Naive thymus-derived CD8-positive, alpha-beta T cell (primary cell): ENCODE measurements at regions not wholly inside any gene's neighbourhood (a gene's known extent, or its start where the extent isn't known, plus 50 kb on each side); places are given as distances from the start of the nearest gene placed in this dataset.
"Not testable (repeated sequence)": the region's sequence is repeated elsewhere in the genome, so short reads cannot be mapped to it uniquely, and the experiment has no call there.

Experiments
- ATAC-seq, 2 donors: fragments of 150-1000 bp; cut with Tn5 transposase in 1 of 2; sonication (Bioruptor Pico), chemical (Tn5 transposase) in 1 of 2; 1 replicate in 1 of 2; 2 replicates in 1 of 2; pipeline ENCODE4 v1.10.0; 2021; ENCODE audit warnings: mild to moderate bottlenecking in 2 of 2, moderate library complexity in 2 of 2
- POLR2A ChIA-PET: fragments of 350-600 bp; sonication (Branson Sonifier 250); formaldehyde crosslinking; loops from one replicate; lab custom pipeline; 2021; ENCODE audit warnings: antibody characterized with exemption; lab: Charles Lee
- DNase-seq, 10 donors: peaks; one replicate each; pipeline versions ENCODE4 v3.0.0 to v3.0.0-alpha.2; 2020 to 2022
- H3K27ac Mint-ChIP-seq, 10 donors: one replicate each; pipeline ENCODE4 v1.8.0; 2020 to 2022; ENCODE audit warnings: mild to moderate bottlenecking in 10 of 10, mixed read lengths in 10 of 10, moderate library complexity in 4 of 10, inconsistent platforms in 1 of 10
- H3K27me3 Mint-ChIP-seq, 5 donors: one replicate each; pipeline ENCODE4 v1.8.0; 2021 to 2022; ENCODE audit warnings: mixed read lengths in 5 of 5
- H3K36me3 Mint-ChIP-seq, 3 donors: one replicate each; pipeline ENCODE4 v1.8.0; 2020 to 2022; ENCODE audit warnings: mixed read lengths in 3 of 3, mild to moderate bottlenecking in 2 of 3, inconsistent platforms in 1 of 3
- H3K4me1 Mint-ChIP-seq, 4 donors: one replicate each; pipeline ENCODE4 v1.8.0; 2021 to 2022; ENCODE audit warnings: mixed read lengths in 4 of 4
- H3K4me3 Mint-ChIP-seq, 10 donors: one replicate each; pipeline ENCODE4 v1.8.0; 2020 to 2022; ENCODE audit warnings: mild to moderate bottlenecking in 10 of 10, mixed read lengths in 10 of 10, moderate library complexity in 6 of 10, inconsistent platforms in 1 of 10
- H3K9me3 Mint-ChIP-seq, 9 donors: one replicate each; pipeline ENCODE4 v1.8.0; 2020 to 2022; ENCODE audit warnings: mixed read lengths in 9 of 9, mild to moderate bottlenecking in 3 of 9, inconsistent platforms in 1 of 9, moderate library complexity in 1 of 9

- POLR2A ChIA-PET, result no interaction called here
- H3K27ac Mint-ChIP-seq, result no peak overlapping the region
- DNase-seq (no peak), ATAC-seq (no peak)
- no peaks in the 10 kb centered on the region for H3K36me3 Mint-ChIP-seq
- peaks cover 0 to 4% (median 2%) of the 10 kb centered on the region in 4 donors for H3K4me1 Mint-ChIP-seq
- no peaks in the 10 kb centered on the region for H3K27me3 Mint-ChIP-seq
- no peak overlapping the region for H3K4me3 Mint-ChIP-seq
- H3K9me3 Mint-ChIP-seq, result peaks cover 0 to 5% (median 0%) of the 10 kb centered on the region in 9 donors
Measured at GRCh38 chr5:36417221-36417620, 115.5 kb upstream of the RANBP3L start.

DNA sequence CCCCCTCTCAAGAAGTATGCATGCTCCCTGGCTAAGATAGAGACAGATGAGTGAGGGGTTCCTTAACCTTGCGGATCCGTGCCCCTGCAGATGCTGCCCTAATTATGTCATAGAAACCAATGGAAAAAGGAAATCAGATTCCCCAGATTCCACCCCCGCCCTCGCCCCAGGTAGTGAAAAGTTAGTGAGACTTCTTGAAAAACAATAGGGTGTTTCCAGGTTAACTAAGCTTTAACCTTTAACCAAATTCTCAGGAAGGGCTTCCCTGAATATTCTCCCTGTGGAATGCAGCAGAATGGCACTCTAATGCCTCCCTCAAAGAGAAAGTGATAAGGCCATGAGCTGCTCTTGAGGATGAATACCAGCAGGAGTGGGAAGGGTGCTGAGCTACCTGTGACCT lies 116.0 kb upstream of the RANBP3L start:
- DNase-seq, result no peak
- no peaks in the 10 kb centered on the region for H3K27me3 Mint-ChIP-seq
- peaks cover 0 to 5% (median 0%) of the 10 kb centered on the region in 9 donors for H3K9me3 Mint-ChIP-seq
- POLR2A ChIA-PET, result no interaction called here
- H3K36me3 Mint-ChIP-seq, result no peaks in the 10 kb centered on the region
- H3K27ac Mint-ChIP-seq, result no peak overlapping the region
- no peak for ATAC-seq
- H3K4me1 Mint-ChIP-seq, result peaks cover 0 to 4% (median 2%) of the 10 kb centered on the region in 4 donors
- no peak overlapping the region for H3K4me3 Mint-ChIP-seq

DNA sequence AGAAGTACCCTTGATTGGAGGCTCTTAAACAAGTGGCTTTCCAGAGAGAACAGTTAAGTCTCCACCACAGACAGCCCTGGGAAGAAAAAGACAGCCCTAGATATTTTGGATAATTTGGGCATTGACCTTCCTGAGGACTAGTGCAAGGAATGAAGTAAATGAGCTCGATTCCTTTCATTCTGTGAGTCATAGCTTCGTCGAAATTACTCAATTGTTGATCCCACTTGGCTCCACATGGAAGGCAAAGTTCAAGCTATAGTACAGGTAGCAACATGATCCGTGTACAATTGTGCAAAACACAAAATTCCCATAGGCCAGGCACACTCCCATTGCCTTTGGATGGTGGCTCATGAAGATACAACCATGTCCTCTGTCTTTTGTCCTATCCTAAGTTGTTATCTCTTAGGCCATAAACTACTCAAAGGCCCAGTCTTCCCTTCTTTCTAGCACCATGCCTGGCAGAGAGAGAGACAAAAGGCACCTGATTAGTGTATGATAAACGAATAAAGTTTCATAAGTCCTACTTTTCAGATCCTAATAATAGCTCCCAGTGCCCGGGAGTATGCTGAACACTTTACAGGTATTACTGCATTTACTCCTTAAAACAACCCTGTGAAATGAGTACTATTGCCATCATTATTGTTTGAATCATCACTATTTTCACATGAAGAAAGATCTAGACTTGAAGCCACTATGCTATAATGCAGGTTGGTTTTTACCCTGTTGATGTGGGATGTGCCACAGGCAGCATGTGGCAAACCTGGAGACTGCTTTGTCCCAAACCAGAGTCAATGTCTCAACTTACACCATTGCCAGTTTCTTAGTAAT lies 116.7 kb upstream of the RANBP3L start:
- Mint-ChIP-seq H3K27me3 (no peaks in the 10 kb centered on the region), H3K36me3 (no peaks in the 10 kb centered on the region), H3K9me3 (peaks cover 0 to 5% (median 0%) of the 10 kb centered on the region in 9 donors), H3K4me1 (peaks cover 0 to 4% (median 2%) of the 10 kb centered on the region in 4 donors), H3K27ac (no peak overlapping the region), H3K4me3 (no peak overlapping the region)
- ATAC-seq (no peak), DNase-seq (no peak)
- POLR2A ChIA-PET, result no interaction called here

GRCh38 chr5:36421256-36421655 lies 119.6 kb upstream of the RANBP3L start:
- Mint-ChIP-seq H3K9me3 (no peaks in the 10 kb centered on the region), H3K36me3 (no peaks in the 10 kb centered on the region), H3K27ac (peak overlapping the region in 1 of 10 donors; percentile 10), H3K4me3 (no peak overlapping the region), H3K27me3 (no peaks in the 10 kb centered on the region), H3K4me1 (peaks cover 0 to 4% (median 2%) of the 10 kb centered on the region in 4 donors)
- POLR2A ChIA-PET, result no interaction called here
- DNase-seq (no peak), ATAC-seq (no peak)

- peaks cover 0 to 4% (median 2%) of the 10 kb centered on the region in 4 donors for H3K4me1 Mint-ChIP-seq
- no peaks in the 10 kb centered on the region for H3K9me3 Mint-ChIP-seq
- no peaks in the 10 kb centered on the region for H3K36me3 Mint-ChIP-seq
- no peak overlapping the region for H3K4me3 Mint-ChIP-seq
- H3K27me3 Mint-ChIP-seq, result no peaks in the 10 kb centered on the region
- DNase-seq, result no peak
- H3K27ac Mint-ChIP-seq, result no peak overlapping the region
- POLR2A ChIA-PET, result no interaction called here
- ATAC-seq, result no peak
Measured at GRCh38 chr5:36422952-36423351, 121.2 kb upstream of the RANBP3L start.

DNA sequence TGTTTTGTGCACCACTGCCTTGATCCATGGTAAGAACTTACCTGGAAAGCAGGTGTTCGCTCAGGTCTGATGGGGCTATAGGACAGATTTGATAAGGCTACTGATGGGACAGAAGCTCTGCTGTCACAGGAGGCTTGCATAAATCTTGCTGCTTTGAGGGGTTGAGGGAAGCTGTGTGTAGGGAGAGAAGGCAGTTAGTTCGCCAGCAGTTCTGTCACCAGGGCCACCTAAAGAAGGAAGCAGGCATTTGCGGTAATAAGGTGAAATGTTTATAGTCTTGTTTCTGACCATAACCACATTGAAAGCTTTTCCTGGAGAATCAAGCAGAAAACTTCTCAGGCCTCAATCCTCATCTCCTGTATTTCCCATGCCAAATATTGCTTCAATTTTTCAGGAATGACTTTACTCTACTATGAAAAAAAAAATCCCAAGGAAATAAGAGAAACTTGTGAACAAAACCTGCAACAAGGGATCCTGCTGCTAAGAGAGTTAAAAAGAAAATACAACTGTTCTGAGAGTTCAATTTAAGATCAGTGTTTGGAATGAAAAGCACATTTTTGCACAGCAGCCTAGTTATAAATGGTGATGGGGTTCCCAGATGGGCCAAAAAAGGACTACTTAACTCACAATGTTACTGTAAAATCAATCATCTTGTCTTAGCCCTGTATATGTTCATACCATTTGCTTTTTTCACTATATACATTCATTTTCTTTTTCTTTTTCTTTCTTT lies 122.0 kb upstream of the RANBP3L start:
- H3K36me3 Mint-ChIP-seq, result no peaks in the 10 kb centered on the region
- H3K27ac Mint-ChIP-seq, result no peak overlapping the region
- H3K27me3 Mint-ChIP-seq, result peaks cover 0 to 2% (median 0%) of the 10 kb centered on the region in 5 donors
- POLR2A ChIA-PET, result no interaction called here
- ATAC-seq, result no peak
- DNase-seq, result no peak
- H3K9me3 Mint-ChIP-seq, result peaks cover 0 to 2% (median 0%) of the 10 kb centered on the region in 9 donors
- H3K4me3 Mint-ChIP-seq, result no peak overlapping the region
- peaks cover 0 to 4% (median 2%) of the 10 kb centered on the region in 4 donors for H3K4me1 Mint-ChIP-seq

- POLR2A ChIA-PET, H3K4me3 Mint-ChIP-seq, H3K36me3 Mint-ChIP-seq, H3K4me1 Mint-ChIP-seq, H3K9me3 Mint-ChIP-seq, H3K27ac Mint-ChIP-seq, DNase-seq, ATAC-seq: not testable (repeated sequence)
- peaks cover 6 to 26% (median 11%) of the 10 kb centered on the region in 5 donors for H3K27me3 Mint-ChIP-seq
Measured at GRCh38 chr5:36426070-36426469, 124.4 kb upstream of the RANBP3L start.

- H3K27ac Mint-ChIP-seq, result no peak overlapping the region
- ATAC-seq, result no peak
Measured at GRCh38 chr5:36435516-36435915, 133.8 kb upstream of the RANBP3L start.

GRCh38 chr5:36436306-36436705 lies 134.6 kb upstream of the RANBP3L start:
- Mint-ChIP-seq H3K4me3 (no peak overlapping the region), H3K9me3 (no peaks in the 10 kb centered on the region), H3K36me3 (no peaks in the 10 kb centered on the region), H3K27ac (no peak overlapping the region), H3K27me3 (peaks cover 6 to 27% (median 12%) of the 10 kb centered on the region in 5 donors), H3K4me1 (no peaks in the 10 kb centered on the region)
- DNase-seq (no peak), ATAC-seq (no peak)
- POLR2A ChIA-PET, result interaction anchor here (0.6 kb wide), 1 partner anchor 1086 kb away, joined by 7 read pairs; no protein-coding TSS in a partner anchor

More at GRCh38 chr5:36435516-36435915, 133.8 kb upstream of the RANBP3L start:
- Mint-ChIP-seq H3K27me3 (peaks cover 8 to 34% (median 20%) of the 10 kb centered on the region in 5 donors), H3K36me3 (no peaks in the 10 kb centered on the region), H3K4me1 (no peaks in the 10 kb centered on the region), H3K4me3 (no peak overlapping the region), H3K9me3 (no peaks in the 10 kb centered on the region)
- DNase-seq, result no peak
- POLR2A ChIA-PET, result no interaction called here

GRCh38 chr5:36438765-36439561 lies 137.3 kb upstream of the RANBP3L start:
- POLR2A ChIA-PET, result no interaction called here
- ATAC-seq (no peak), DNase-seq (no peak)
- H3K4me3 Mint-ChIP-seq, result no peak overlapping the region
- H3K36me3 Mint-ChIP-seq, result no peaks in the 10 kb centered on the region
- no peaks in the 10 kb centered on the region for H3K9me3 Mint-ChIP-seq
- no peak overlapping the region for H3K27ac Mint-ChIP-seq
- H3K4me1 Mint-ChIP-seq, result no peaks in the 10 kb centered on the region
- H3K27me3 Mint-ChIP-seq, result peaks cover 0 to 21% (median 12%) of the 10 kb centered on the region in 5 donors

GRCh38 chr5:36440300-36440699 lies 138.6 kb upstream of the RANBP3L start:
- no peak for ATAC-seq
- H3K27me3 Mint-ChIP-seq, result peaks cover 0 to 24% (median 10%) of the 10 kb centered on the region in 5 donors

GRCh38 chr5:36441280-36441679 lies 139.6 kb upstream of the RANBP3L start:
- Mint-ChIP-seq H3K4me1 (no peaks in the 10 kb centered on the region), H3K4me3 (no peak overlapping the region), H3K27me3 (peaks cover 0 to 24% (median 10%) of the 10 kb centered on the region in 5 donors), H3K27ac (no peak overlapping the region), H3K9me3 (no peaks in the 10 kb centered on the region), H3K36me3 (no peaks in the 10 kb centered on the region)
- POLR2A ChIA-PET, result no interaction called here
- no peak for ATAC-seq
- DNase-seq, result no peak

More at GRCh38 chr5:36440300-36440699, 138.6 kb upstream of the RANBP3L start:
- H3K36me3 Mint-ChIP-seq, result no peaks in the 10 kb centered on the region
- H3K4me1 Mint-ChIP-seq, result no peaks in the 10 kb centered on the region
- POLR2A ChIA-PET, result no interaction called here
- no peak overlapping the region for H3K4me3 Mint-ChIP-seq
- no peak overlapping the region for H3K27ac Mint-ChIP-seq
- DNase-seq, result no peak
- H3K9me3 Mint-ChIP-seq, result no peaks in the 10 kb centered on the region
